ENCODE measurements at regions not wholly inside any gene's neighbourhood (a gene's known extent, or its start where the extent isn't known, plus 50 kb on each side); places are given as distances from the start of the nearest gene placed in this dataset.
A peak's percentile ranks its signal among the peaks of the same experiment; 100 is the strongest.

GRCh38 chr9:88267283-88267682, 121.0 kb upstream of the SPIN1 start:
- no peak for TF ChIP-seq CTCF (IDR thresholded peaks at IDR 0.05; ENCODE audit: unreplicated experiment)
- Mint-ChIP-seq H3K4me1 (ENCODE audit: low read depth) (peaks cover 3% of the 10 kb centered on the region), H3K36me3 (ENCODE audit: insufficient read depth) (peaks cover 3% of the 10 kb centered on the region), H3K9me3 (ENCODE audit: low read depth) (peaks cover 4% of the 10 kb centered on the region), H3K4me3 (ENCODE audit: low read depth) (no peak overlapping the region), H3K27me3 (no peaks in the 10 kb centered on the region), H3K27ac (no peak overlapping the region)
- DNase-seq (ENCODE audit: low spot score, unreplicated experiment): no peak

- Mint-ChIP-seq H3K27ac (no peak overlapping the region), H3K4me1 (ENCODE audit: low read depth) (peaks cover 3% of the 10 kb centered on the region), H3K9me3 (ENCODE audit: low read depth) (peaks cover 4% of the 10 kb centered on the region), H3K27me3 (no peaks in the 10 kb centered on the region), H3K4me3 (ENCODE audit: low read depth) (no peak overlapping the region), H3K36me3 (ENCODE audit: insufficient read depth) (peaks cover 3% of the 10 kb centered on the region)
- no peak for TF ChIP-seq CTCF (IDR thresholded peaks at IDR 0.05; ENCODE audit: unreplicated experiment)
- no peak for DNase-seq (ENCODE audit: low spot score, unreplicated experiment)
These were observed 121.8 kb upstream of the SPIN1 start for GRCh38 chr9:88266416-88266815.

- H3K27ac Mint-ChIP-seq: peak overlapping the region; percentile 83
- no peaks in the 10 kb centered on the region for H3K27me3 Mint-ChIP-seq
These were observed 120.7 kb upstream of the SPATA31C2 start for GRCh38 chr9:88259001-88259400.

GRCh38 chr9:88258601-88259000, 120.3 kb upstream of the SPATA31C2 start:
- H3K36me3 Mint-ChIP-seq (ENCODE audit: insufficient read depth): no peaks in the 10 kb centered on the region
- no peak overlapping the region for H3K4me3 Mint-ChIP-seq (ENCODE audit: low read depth)
- no peak for TF ChIP-seq CTCF (IDR thresholded peaks at IDR 0.05; ENCODE audit: unreplicated experiment)
- peaks cover 4% of the 10 kb centered on the region for H3K4me1 Mint-ChIP-seq (ENCODE audit: low read depth)
- DNase-seq (ENCODE audit: low spot score, unreplicated experiment): no peak
- no peaks in the 10 kb centered on the region for H3K27me3 Mint-ChIP-seq
- peak overlapping the region; percentile 83 for H3K27ac Mint-ChIP-seq
- H3K9me3 Mint-ChIP-seq (ENCODE audit: low read depth): no peaks in the 10 kb centered on the region

More at GRCh38 chr9:88259001-88259400, 120.7 kb upstream of the SPATA31C2 start:
- Mint-ChIP-seq H3K4me1 (ENCODE audit: low read depth) (peaks cover 4% of the 10 kb centered on the region), H3K4me3 (ENCODE audit: low read depth) (no peak overlapping the region), H3K36me3 (ENCODE audit: insufficient read depth) (no peaks in the 10 kb centered on the region), H3K9me3 (ENCODE audit: low read depth) (no peaks in the 10 kb centered on the region)
- TF ChIP-seq CTCF (IDR thresholded peaks at IDR 0.05; ENCODE audit: unreplicated experiment): no peak
- DNase-seq (ENCODE audit: low spot score, unreplicated experiment): no peak

GRCh38 chr9:88258024-88258423, 119.7 kb upstream of the SPATA31C2 start:
- TF ChIP-seq CTCF (IDR thresholded peaks at IDR 0.05; ENCODE audit: unreplicated experiment): no peak
- Mint-ChIP-seq H3K27ac (peak overlapping the region; percentile 39), H3K27me3 (no peaks in the 10 kb centered on the region), H3K4me1 (ENCODE audit: low read depth) (peaks cover 4% of the 10 kb centered on the region), H3K9me3 (ENCODE audit: low read depth) (peaks cover 3% of the 10 kb centered on the region), H3K4me3 (ENCODE audit: low read depth) (no peak overlapping the region), H3K36me3 (ENCODE audit: insufficient read depth) (no peaks in the 10 kb centered on the region)
- DNase-seq (ENCODE audit: low spot score, unreplicated experiment): no peak
